Thoracic aorta (tissue), 2 donors: ENCODE measurements at regions not wholly inside any gene's neighbourhood (a gene's known extent, or its start where the extent isn't known, plus 50 kb on each side); places are given as distances from the start of the nearest gene placed in this dataset.

ENCODE experiments used
- ATAC-seq: fragments of 150-250 bp; one replicate; pipeline ENCODE4 v1.8.0; 2017; ENCODE audit warnings: low read depth; ENCODE audit not compliant: insufficient number of reproducible peaks, low FRiP score
- DNase-seq: peaks from one replicate; pipeline ENCODE4 v3.0.0-alpha.2; 2020; ENCODE audit warnings: low spot score
- H3K27ac ChIP-seq, 2 donors: fragments of 200-600 bp; sonication (generic); 1 replicate in 1 of 2; 2 replicates in 1 of 2; pipeline ENCODE4 v1.5.1; 2016; ENCODE audit warnings: mild to moderate bottlenecking in 2 of 2, moderate library complexity in 2 of 2
- H3K27me3 ChIP-seq: fragments of 200-600 bp; sonication (generic); replicated peaks from 2 replicates; pipeline ENCODE4 v1.6.0; 2016; ENCODE audit warnings: mild to moderate bottlenecking; ENCODE audit not compliant: insufficient read depth
- H3K36me3 ChIP-seq: fragments of 200-600 bp; sonication (generic); one replicate; pipeline ENCODE4 v1.5.1; 2016
- H3K4me1 ChIP-seq, 2 donors: fragments of 200-600 bp; sonication (generic); 1 replicate in 1 of 2; 2 replicates in 1 of 2; pipeline versions ENCODE4 v1.5.1 to v1.6.0; 2016; ENCODE audit warnings: low read depth in 2 of 2, mild to moderate bottlenecking in 1 of 2; ENCODE audit not compliant: control insufficient read depth in 1 of 2
- H3K4me3 ChIP-seq: fragments of 200-600 bp; sonication (generic); 2 replicates; pipeline ENCODE4 v1.5.1; 2016; ENCODE audit warnings: mild to moderate bottlenecking
- H3K9me3 ChIP-seq: fragments of 200-600 bp; sonication (generic); 2 replicates; pipeline ENCODE4 v1.5.1; 2016
- CTCF ChIP-seq: fragments of 200-600 bp; sonication (generic); IDR thresholded peaks from one replicate; pipeline ENCODE4 v1.5.1; 2019; ENCODE audit warnings: antibody characterized with exemption

- no peak for TF ChIP-seq CTCF
- no peaks in the 10 kb centered on the region for H3K36me3 ChIP-seq
- no peak for ATAC-seq
- H3K4me3 ChIP-seq, result no peak overlapping the region
- H3K4me1 ChIP-seq, result peaks cover 18 to 45% of the 10 kb centered on the region in 2 donors
- no peaks in the 10 kb centered on the region for H3K27me3 ChIP-seq
- DNase-seq, result no peak
- no peaks in the 10 kb centered on the region for H3K9me3 ChIP-seq
- H3K27ac ChIP-seq, result no peak overlapping the region
Measured at GRCh38 chr22:27668828-27669797, 132.4 kb downstream of the MN1 start.

- ATAC-seq, result no peak
- Histone ChIP-seq H3K36me3 (no peaks in the 10 kb centered on the region), H3K9me3 (no peaks in the 10 kb centered on the region), H3K27me3 (no peaks in the 10 kb centered on the region), H3K4me1 (peaks cover 18 to 47% of the 10 kb centered on the region in 2 donors), H3K4me3 (no peak overlapping the region), H3K27ac (no peak overlapping the region)
- DNase-seq, result no peak
- TF ChIP-seq CTCF, result no peak
Measured at GRCh38 chr22:27669798-27670599, 131.6 kb downstream of the MN1 start.

GRCh38 chr22:27670701-27671412, 130.7 kb downstream of the MN1 start:
- TF ChIP-seq CTCF, result no peak
- ATAC-seq (no peak), DNase-seq (no peak)
- Histone ChIP-seq H3K27ac (no peak overlapping the region), H3K36me3 (no peaks in the 10 kb centered on the region), H3K4me3 (no peak overlapping the region), H3K9me3 (no peaks in the 10 kb centered on the region), H3K4me1 (peaks cover 18 to 47% of the 10 kb centered on the region in 2 donors), H3K27me3 (no peaks in the 10 kb centered on the region)

- no peaks in the 10 kb centered on the region for H3K27me3 ChIP-seq
- H3K4me3 ChIP-seq, result no peak overlapping the region
- DNase-seq (no peak), ATAC-seq (no peak)
- H3K4me1 ChIP-seq, result peaks cover 18 to 49% of the 10 kb centered on the region in 2 donors
- H3K36me3 ChIP-seq, result no peaks in the 10 kb centered on the region
- no peak overlapping the region for H3K27ac ChIP-seq
- H3K9me3 ChIP-seq, result no peaks in the 10 kb centered on the region
- no peak for TF ChIP-seq CTCF
Measured at GRCh38 chr22:27671413-27671935, 130.1 kb downstream of the MN1 start.
